Ovary (tissue), 3 donors: ENCODE measurements at regions not wholly inside any gene's neighbourhood (a gene's known extent, or its start where the extent isn't known, plus 50 kb on each side); places are given as distances from the start of the nearest gene placed in this dataset.

Experiments
- CTCF ChIP-seq, 3 donors: fragments of 450-650 bp in 2 of 3; fragments of 200-600 bp in 1 of 3; IDR thresholded peaks; one replicate each; pipeline versions ENCODE4 v1.5.1 to v1.8.0; 2016 to 2022; ENCODE audit warnings: antibody characterized with exemption in 3 of 3, mild to moderate bottlenecking in 1 of 3
- EP300 ChIP-seq: sonication (generic); formaldehyde crosslinking; IDR thresholded peaks from one replicate; pipeline ENCODE4 v1.6.1; 2017; ENCODE audit warnings: antibody characterized with exemption
- POLR2A ChIP-seq: fragments of 450-650 bp; IDR thresholded peaks from one replicate; pipeline ENCODE4 v1.6.1; 2017; ENCODE audit warnings: antibody characterized with exemption, mild to moderate bottlenecking, moderate library complexity
- donor health status: DM: no; HTN: no; CAD: no.

GRCh38 chr1:125087247-125087646 lies 3902.5 kb downstream of the SRGAP2C start:
- no peak for TF ChIP-seq CTCF (IDR thresholded peaks at IDR 0.05)
- no peak for TF ChIP-seq POLR2A
- no peak for TF ChIP-seq EP300
